GM10266 (cell line): ENCODE measurements at regions not wholly inside any gene's neighbourhood (a gene's known extent, or its start where the extent isn't known, plus 50 kb on each side); places are given as distances from the start of the nearest gene placed in this dataset.

ENCODE experiments used
- DNase-seq: peaks from one replicate; pipeline ENCODE4 v3.0.0; 2012; ENCODE audit errors: extremely low spot score
- TF ChIP-seq, protein P1 (sequence below): IDR thresholded peaks from 2 replicates; pipeline ENCODE4 v1.5.1; 2012; ENCODE audit warnings: mild to moderate bottlenecking, low read depth; ENCODE audit not compliant: control insufficient read depth, insufficient read depth; ENCODE audit errors: missing control alignments

DNA sequence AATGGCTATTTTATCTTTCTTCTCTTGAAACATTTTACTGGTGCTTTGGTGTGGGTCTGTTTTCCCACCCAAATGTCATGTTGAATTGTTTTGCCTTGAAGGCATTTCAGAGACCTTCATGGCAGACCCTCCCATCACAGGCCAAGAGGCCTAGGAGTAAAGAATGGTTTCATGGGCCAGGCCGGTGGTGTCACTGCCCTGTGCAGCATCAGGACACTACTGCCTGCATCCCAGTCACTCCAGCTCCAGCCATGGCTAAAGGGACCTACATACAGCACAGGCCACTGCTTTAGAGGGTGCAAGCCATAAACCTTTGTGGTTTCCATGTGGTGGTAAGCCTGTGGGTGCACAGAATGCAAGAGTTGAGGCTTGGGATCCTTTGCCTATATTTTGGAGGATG lies 326.9 kb downstream of the SLITRK5 start:
- no peak for DNase-seq
- TF ChIP-seq, protein P1, sequence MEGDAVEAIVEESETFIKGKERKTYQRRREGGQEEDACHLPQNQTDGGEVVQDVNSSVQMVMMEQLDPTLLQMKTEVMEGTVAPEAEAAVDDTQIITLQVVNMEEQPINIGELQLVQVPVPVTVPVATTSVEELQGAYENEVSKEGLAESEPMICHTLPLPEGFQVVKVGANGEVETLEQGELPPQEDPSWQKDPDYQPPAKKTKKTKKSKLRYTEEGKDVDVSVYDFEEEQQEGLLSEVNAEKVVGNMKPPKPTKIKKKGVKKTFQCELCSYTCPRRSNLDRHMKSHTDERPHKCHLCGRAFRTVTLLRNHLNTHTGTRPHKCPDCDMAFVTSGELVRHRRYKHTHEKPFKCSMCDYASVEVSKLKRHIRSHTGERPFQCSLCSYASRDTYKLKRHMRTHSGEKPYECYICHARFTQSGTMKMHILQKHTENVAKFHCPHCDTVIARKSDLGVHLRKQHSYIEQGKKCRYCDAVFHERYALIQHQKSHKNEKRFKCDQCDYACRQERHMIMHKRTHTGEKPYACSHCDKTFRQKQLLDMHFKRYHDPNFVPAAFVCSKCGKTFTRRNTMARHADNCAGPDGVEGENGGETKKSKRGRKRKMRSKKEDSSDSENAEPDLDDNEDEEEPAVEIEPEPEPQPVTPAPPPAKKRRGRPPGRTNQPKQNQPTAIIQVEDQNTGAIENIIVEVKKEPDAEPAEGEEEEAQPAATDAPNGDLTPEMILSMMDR = no peak

DNA sequence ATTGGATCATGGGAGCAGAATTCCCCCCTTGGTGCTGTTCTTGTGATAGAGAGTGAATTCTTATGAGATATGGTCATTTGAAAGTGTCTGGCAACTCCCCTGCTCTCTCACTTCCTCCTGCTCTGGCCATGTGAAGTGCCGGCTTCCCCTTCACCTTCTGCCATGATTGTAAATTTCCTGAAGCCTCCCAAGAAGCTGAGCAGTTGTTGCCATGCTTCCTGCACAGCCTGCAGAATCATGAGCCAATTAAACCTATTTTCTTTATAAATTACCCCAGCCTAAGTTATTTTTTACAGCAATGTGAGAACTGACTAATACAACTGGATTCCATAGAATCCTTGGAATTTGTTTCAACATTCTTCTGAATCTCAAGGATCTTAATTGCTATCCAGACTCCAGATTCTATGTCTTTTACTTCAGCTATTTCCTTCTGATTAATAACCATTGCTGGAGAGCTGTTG lies 328.1 kb downstream of the SLITRK5 start:
- no peak for DNase-seq
- TF ChIP-seq, protein P1 = no peak

DNA sequence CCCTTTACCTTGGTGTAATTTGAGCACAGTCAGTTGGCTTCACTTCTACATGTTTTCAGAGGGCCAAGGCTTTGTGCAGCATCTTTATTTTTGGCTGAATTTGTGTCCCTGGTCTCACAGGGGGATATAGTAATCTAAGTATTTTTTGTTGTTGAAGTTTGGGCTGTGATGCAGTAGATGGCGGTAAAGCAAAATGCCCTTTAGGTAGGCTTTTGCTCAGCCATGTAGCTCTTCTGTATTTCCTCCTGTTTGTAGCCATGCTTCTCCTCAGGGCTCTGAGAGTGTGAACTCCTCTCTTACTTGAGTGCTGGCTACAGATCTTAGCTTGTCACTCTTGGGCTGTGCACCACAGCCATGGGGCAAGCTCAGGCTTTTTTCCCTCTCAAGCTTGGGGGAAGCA lies 328.6 kb downstream of the SLITRK5 start:
- TF ChIP-seq, protein P1 = no peak
- DNase-seq = no peak

DNA sequence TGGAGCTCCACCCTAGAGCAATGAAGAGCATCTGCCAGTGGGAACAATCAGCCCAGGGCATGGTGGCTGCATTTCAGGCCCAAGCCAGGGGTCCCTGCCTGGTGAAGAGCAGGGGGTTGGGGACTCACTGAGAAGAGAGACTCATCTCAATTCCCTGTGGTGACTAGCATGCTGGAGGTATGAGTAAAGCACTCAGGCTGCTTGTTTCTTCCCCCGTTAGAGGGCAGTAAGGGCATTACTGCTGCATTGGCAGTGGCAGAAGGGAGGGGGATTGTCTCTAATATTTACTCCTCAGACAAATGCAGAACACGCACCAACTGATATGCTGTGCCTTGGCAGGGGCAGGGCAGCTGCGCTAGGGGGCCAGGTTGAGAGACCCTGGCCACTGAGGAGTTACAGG lies 329.1 kb downstream of the SLITRK5 start:
- DNase-seq = no peak

DNA sequence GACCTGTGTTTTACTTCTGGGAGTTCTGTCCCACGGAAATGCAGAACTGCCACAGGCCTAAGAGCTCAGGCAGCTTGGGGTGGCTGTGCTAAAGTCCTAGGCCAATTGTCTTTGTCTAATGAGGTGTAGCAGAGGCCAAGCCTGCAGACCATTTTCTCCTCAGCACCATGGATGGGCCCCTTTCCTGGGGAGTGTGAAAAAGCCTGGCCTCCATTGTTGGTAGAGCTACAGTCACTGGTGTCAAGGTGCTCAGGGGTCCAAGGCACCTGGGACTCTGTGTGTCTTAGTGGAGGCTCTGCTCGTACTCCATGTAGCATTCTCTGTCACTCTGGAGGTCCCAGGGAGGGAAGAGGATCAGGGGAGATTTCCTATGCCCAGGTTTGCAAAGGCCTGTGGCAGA lies 329.6 kb downstream of the SLITRK5 start:
- no peak for DNase-seq
- TF ChIP-seq, protein P1 = no peak

More for the DNA sequence above, 329.1 kb downstream of the SLITRK5 start:
- TF ChIP-seq, protein P1 = no peak

DNA sequence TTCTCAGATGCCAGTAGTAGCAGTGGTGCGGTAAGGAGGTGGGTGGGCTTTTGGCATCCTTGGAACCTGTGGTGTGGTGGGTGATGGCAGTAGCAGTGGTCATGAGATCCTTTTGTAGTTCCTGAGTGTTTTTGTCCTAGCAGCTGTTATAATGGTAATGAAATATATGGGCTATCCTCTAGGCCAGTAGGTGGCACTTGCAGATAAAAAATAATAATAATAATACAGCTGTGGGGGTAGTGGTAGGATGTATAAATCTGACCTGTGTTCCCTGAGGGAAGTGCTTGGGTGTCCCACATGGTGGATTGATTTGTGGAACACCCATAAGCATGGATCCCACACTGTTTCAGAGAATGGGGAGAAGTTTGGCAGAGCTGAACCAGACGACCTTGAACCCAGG lies 334.0 kb downstream of the SLITRK5 start:
- TF ChIP-seq, protein P1 = no peak
- DNase-seq = no peak

DNA sequence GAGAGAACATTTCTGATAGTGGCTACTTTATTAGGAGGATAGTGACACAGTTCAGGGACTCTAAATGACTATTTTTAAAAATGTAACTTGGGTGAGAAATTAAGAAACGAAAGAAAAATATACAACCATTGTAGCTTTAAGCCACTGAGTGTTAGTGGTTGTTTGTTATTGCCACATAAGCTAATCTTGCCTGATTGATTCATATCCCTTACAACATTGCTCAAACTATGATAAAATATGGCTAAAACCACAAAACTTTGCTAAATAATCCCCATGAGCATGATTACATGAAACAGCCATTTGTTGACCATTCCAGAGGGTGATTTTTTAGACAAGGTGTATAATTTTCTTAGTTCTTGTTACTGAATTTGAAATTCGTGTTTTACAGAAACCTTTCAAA lies 343.4 kb downstream of the SLITRK5 start:
- DNase-seq = no peak
- TF ChIP-seq, protein P1 = no peak
